Middle frontal gyrus (tissue), 1 donor: ENCODE measurements at regions not wholly inside any gene's neighbourhood (a gene's known extent, or its start where the extent isn't known, plus 50 kb on each side); places are given as distances from the start of the nearest gene placed in this dataset.

Experiments
- DNase-seq: peaks from one replicate; pipeline ENCODE4 v3.0.0-alpha.2; 2015; ENCODE audit warnings: low spot score; ENCODE audit errors: extremely low spot score

DNA sequence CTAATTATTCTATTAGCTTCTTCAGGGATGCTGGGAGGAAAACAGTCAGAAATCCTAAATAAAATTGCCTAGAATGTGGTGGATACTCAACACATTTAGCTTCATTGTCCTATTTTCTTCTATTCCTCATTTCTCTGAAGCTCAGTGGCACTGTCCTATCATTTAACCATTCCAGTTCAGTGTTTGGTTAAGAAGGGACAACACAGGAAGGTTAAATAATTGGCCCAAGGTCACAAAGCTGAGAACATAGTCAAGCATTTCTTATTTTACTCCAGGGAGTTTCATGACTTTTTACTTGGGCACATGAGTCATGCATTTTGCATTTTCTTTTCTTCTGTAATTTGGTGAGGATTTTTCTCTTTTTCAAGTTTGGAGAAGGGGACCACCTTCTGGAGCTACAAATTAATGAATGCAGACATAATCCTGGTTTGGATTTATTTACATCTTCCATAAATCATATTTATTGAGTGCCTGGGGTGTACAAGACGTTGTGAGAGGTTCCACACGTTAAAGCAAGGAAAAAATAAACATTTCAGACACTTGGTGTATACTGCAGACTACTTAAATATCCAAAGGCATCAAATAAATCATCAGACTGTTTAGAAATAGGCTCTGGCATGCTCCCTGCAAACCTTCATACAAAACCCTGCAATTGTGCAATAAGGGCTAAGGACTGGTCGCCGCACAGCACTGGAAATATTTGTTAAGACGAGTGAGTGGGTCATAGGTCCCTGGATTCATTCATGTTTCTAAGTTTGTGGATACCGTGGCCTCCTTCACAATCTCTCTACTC, 263.9 kb downstream of the MAF start:
- DNase-seq, result no peak

DNA sequence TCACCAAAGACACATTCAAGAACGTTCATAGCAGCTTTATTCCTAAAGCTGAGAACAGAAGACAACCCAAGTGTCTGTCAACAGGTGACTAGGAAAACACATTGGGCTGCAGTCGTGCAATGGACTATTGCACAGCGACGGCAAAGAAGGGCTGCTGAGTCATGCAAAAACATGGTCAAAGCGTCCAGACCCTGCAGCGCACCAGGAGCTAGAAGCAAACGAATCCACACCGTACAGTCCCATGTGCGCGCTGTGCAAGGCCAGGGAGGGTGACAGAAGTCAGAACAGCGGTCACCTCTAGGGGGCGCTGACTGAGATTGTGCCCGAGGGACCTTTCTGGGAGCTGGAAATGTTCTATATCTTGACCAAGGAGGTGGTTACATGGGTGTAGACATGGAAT, 266.4 kb downstream of the MAF start:
- DNase-seq, result no peak

DNA sequence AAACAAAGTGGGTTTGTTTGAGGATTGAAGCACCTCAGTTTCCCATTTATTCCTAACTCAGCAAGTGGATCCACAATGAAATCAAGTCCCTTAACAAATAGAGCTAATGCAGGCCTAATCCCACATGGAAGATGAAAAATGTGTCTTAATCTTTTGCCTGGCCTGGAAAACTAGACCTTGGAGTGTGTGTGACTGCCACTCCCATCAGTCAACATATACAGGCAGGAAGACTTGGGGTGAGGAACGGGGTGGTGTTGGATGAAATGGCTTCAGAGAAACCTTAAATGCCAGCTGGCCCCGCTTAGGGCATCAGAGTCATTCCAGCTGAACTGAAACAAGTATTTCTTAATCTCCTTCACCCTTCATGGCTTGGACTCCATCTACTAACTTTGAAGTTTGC, 269.5 kb downstream of the MAF start:
- no peak for DNase-seq

GRCh38 chr16:79329967-79330366, 270.6 kb downstream of the MAF start:
- DNase-seq, result no peak

GRCh38 chr16:79329166-79329521, 271.4 kb downstream of the MAF start:
- no peak for DNase-seq

DNA sequence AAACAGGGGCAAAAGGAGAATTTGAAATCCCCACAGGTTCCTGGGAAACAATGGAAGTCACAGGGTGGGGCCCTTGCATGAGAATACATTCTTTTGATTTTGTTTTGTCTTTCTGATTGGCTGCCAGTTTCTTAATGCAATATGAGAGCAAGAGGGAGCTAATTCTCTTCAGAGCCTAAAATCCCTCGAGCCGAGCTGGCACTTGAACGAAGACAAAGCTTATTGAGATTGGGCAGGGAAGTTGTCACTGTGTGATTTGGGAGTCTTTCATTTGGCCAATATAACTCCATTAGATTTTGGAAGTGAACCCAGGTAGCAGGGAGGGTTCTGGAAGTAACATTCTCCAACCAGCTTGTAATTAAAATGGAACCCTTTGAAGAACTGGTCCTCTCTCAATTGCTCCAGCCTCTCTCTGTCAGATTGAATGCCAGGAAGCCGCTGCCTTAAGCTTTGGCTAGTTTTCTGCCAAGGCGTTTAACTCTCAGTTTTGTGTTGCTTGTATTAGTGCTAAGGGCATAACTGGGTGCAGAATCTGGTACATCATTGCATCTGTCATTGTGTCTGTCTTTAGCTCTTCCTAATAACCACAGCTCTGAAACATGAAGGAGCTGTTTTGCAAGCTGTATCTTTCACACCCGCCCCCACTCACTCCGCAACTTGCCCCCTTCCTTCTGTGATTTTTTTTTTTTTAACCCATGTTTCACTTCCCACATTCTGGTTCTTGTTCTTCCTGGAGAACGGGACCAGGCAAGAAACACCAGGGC, 272.0 kb downstream of the MAF start:
- DNase-seq, result no peak

DNA sequence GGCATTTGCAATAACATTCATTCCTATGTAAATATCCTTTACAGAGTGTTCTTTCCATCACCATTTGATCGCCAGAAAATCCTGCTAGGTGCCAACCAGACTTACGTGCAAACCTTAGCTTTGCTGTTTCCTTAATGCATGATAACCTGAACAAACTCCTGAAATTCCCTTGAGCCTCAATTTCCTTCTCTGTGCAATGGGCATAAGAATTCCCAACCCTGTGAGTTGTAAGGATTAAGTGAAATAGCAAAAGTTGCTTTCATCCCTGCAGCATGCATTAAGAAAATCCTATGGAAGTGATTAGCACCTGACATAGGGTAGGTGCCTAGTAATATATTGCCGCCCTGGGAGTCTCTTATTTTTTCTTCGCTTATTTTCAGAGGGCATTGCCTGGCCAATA, 272.7 kb downstream of the MAF start:
- DNase-seq, result no peak

DNA sequence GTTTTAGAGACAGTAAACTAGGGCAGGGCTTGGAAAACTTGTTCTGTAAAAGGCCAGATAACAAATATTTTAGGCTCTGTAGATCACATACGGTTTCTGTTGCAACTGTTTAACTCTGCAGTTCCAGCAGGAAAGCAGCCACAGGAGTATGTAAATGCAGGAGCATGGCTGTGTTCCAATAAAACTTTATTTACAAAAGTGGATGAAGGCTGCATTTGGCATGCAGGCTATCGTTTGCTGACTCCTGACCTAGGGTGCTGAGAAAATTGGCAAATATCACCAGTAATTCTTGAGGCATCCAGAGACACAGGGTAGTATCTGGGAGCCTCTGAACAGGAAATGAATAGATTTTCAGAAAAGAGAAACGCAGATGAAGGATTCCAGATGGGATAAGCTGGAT, 274.0 kb downstream of the MAF start:
- DNase-seq, result no peak

DNA sequence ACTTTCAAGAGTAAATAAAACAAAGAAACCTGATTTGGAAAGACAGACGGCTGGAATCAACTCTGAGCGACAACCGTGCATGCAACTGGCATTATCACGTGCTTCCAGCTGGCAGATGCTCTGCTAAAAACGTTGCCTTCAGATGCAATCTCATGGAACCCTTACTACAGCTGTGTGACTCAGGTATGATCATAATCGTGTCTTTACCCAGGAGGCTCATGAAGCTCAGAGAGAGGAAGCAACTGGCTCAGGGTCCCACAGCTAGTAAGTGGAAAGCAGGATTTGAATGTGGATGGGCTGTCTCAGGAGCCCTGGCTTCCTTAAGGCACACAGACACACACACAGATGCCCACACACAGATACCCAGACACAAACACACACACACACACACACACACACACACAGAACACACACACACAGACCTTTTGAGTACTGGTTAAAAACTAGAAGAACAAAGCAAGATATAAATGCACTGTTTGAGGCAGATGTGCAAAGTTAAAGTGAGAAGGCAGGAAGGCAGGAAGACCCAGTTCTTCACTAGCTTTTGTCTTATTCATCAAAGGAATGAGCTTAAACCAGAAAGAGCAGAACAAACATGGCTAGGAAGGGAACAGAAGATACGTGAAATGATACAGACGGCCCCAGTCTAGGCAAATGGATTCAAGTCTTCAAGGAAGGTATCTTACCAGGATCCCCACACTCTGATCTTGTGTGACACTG, 275.2 kb downstream of the MAF start:
- DNase-seq, result no peak

- DNase-seq, result no peak
These were observed 279.6 kb downstream of the MAF start for GRCh38 chr16:79320956-79321355.

GRCh38 chr16:79318143-79318899, 282.2 kb downstream of the MAF start:
- DNase-seq, result no peak

DNA sequence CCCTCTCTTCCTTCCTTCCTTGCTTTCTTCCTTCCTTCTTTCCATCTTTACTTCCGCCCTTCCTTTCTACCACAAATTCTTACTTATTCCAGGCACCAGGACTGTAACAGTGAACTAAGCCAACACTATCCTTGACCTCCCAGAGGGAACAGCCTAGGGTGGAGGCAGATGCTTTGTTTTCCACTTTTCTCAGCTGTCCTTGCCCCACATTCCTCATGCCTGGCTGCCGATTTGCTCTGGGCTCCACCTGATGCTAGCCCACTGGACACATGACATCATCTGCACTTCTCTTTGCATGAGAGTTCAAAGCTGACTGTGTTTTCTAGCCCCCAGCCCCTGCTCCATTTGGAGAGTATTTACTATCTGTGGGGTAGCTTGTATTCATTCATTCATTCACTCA, 283.0 kb downstream of the MAF start:
- DNase-seq, result no peak

DNA sequence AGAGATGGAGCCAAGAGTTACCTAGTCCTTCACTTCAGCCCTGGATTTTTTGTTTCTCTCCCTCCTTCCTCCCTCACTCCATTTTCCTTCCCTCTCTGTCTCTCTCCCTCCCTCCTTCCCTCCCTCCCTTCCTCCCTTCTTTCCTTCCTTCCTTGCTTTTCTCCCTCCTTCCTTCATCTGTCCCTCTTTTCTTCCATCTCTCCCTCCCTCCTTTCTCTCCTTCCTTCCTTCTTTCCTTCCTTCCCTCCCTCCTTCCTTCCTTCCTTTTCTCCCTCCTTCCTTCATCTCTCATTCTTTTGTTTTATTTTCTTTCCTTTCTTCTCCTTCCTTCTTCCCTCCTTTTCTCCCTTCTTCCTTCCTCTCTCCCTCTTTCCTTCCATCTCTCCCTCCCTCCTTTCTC, 283.5 kb downstream of the MAF start:
- DNase-seq, result no peak

GRCh38 chr16:79316004-79316458, 284.5 kb downstream of the MAF start:
- no peak for DNase-seq

- no peak for DNase-seq
These were observed 288.0 kb downstream of the MAF start for GRCh38 chr16:79312502-79312901.

DNA sequence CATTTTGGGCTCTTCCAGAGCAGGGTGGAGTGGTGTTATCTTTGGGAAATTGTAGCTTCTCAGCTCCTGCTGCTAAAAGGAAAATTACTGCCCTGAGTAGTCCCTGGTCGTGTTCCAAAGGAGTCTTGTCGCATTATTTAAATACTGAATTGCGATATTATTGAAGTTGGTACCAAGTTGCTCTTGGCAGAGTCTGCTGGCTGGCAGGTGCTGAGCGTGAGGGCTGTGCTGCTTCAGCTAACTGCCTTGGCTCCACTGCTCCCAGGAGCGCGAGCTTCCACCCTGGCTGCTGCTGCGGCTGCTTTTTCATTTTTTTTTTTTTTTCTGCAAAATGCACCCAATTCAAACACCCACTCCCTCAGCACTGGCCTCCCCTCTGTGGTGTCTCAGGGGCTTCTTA, 289.8 kb downstream of the MAF start:
- no peak for DNase-seq

DNA sequence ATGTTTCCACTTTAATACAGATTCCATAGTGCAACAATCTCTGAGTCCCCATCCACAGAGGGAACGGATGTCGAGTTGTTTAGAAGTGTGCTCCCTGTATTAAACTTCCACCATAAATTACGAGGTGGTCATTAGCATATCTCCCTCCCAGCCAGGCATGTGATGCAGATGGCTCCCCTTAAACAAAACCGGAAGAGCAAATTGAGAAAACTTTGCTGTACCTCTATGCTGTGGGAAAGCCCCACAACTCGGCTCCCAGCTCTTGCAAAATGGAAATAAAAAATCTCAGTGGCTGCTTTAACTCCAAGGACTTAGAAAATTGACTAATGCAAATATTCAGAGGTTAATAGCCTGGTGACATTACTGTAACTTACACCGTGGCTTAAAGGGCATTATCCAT, 290.9 kb downstream of the MAF start:
- DNase-seq, result no peak

DNA sequence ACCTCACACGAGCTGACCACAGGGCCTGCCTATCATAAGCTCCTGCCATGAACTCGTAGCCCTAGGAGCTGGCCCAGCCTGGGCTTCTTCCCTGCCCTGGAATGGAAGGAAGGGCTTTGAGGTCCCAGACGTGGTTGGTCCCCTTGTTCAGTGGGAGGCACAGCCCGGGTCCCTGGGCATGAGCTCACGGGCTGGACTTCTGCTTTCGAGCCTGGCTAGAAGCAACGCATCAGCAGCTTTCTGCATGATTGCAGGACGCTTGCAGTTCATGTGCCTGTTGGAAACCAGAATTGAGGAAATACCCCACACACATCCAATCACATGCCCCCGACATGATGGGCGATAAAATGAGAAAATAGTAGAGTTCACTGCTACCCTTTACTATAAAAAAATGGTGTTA, 293.3 kb downstream of the MAF start:
- DNase-seq, result no peak

DNA sequence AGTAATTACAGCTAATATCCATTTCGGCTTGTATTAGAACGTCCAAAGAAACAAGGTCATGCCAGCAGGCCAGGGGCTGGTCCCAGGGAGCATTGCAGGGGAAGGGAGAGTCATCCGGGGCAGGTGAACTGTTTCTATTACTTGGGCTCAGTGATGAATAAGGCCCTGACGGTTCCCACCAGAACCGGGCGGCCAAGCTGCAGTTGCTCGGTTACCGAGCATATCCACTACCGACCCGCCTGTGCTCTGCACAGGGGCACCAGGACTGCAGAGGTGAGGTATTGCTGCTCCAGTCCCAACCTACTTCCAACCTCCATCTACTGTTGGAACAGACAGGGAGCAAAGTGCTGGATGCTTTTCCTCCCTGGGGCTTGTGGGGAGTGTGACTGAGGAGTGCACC, 295.5 kb downstream of the MAF start:
- DNase-seq, result no peak

- no peak for DNase-seq
These were observed 296.6 kb downstream of the MAF start for GRCh38 chr16:79303959-79304387.

DNA sequence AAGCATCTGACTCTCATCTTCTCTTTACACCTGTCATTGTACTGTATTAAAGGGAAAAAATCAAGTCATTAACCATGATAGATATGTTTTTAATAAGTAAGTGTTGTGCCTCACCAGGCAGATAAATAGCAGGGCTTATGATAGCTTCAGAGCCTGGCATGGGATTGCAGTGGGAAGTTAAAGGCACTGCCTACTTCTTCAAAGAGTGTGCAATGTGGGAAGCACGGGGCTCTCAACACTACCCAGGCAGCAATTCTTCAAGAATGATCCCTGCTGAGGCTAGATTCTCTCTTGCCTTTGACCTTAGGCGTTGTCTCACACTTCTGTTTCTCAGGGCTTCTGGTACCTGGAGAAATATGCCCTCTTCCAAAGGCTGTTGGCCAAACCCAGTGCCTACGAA, 297.3 kb downstream of the MAF start:
- no peak for DNase-seq

DNA sequence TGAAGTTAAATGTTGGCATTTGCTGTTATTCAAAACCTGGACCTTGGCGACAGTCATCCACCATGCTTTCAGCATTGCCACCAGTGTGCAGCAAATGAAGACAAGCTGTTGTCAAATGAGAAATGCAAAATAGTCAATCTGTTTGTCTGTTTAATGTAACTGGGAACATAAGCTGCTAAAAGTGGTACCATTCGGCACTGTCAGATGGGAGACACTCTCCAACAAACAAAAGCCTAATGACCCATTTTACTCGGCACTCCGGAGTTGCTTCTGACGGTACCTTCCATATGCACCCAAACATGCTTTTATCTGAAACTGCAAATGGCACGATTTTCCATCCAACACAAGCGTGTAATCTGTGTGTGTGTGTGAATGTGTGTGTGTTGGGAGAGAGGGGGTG, 297.8 kb downstream of the MAF start:
- DNase-seq, result no peak
